NCI-H748 (cell line): ENCODE measurements at regions not wholly inside any gene's neighbourhood (a gene's known extent, or its start where the extent isn't known, plus 50 kb on each side); places are given as distances from the start of the nearest gene placed in this dataset.
A peak's percentile ranks its signal among the peaks of the same experiment; 100 is the strongest.

Source experiments
- DNase-seq: peaks from one replicate; lab custom pipeline; 2025; ENCODE audit not compliant: unreplicated experiment; lab: John Stamatoyannopoulos, UW

- no peak for DNase-seq
These were observed 164.7 kb upstream of the CCND2 start for GRCh38 chr12:4108803-4109345.

GRCh38 chr12:4107911-4108697 lies 165.5 kb upstream of the CCND2 start:
- no peak for DNase-seq

DNA sequence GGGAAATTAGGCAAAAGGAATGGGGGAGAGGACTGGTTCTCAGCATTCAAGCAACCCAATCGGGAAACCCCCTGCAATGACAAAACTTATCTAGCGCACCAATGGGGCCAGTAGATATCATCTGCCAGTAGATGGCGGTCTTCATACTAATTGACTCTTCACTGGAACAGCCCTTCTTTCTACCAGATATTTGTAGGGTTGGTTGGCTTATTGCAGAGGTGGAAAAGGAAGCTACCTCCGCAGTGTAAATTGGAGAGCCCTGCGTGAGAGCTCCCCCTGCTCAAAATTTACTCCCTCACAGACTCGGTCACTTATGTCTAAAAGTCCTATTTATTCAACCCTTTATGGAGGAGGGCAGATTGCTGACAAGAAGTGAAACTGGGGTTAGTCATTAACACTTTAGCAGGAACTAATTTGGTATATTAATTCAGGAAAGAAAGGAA lies 166.1 kb upstream of the CCND2 start:
- DNase-seq: peak; percentile 21

GRCh38 chr12:4106621-4107020 lies 166.9 kb upstream of the CCND2 start:
- DNase-seq: no peak

GRCh38 chr12:4104722-4105244 lies 168.8 kb upstream of the CCND2 start:
- no peak for DNase-seq

GRCh38 chr12:4099276-4099675 lies 174.3 kb upstream of the CCND2 start:
- DNase-seq: no peak

GRCh38 chr12:4091016-4091743 lies 182.4 kb upstream of the CCND2 start:
- DNase-seq: no peak

- DNase-seq: no peak
These were observed 183.6 kb upstream of the CCND2 start for GRCh38 chr12:4089956-4090355.

DNA sequence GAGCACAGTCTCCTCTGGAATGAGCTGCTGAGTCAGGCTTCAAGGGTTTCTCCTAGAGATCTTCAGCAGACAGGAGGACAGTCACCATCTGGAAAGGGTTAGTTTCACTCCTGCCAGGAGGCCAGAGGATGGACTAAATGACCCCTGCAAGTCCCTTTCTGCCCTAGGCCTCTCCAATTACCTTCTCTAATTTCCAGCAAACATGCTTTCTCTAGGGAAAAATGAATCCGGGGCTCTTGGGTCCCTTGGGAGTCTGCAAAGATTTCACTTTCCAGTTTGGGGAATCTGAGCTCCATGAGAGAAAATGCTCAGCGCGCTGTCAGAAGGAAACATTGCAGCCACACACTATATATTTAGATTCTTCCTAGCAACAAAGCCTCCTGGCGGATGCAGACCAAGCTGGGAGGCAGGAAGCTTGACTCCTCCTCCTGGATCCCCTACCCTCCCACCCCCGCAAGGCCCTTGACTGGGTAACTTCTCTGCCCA lies 184.4 kb upstream of the CCND2 start:
- no peak for DNase-seq

- DNase-seq: no peak
These were observed 185.1 kb upstream of the CCND2 start for GRCh38 chr12:4088451-4088850.

GRCh38 chr12:4086481-4086880 lies 187.1 kb upstream of the CCND2 start:
- DNase-seq: no peak

- DNase-seq: no peak
These were observed 189.0 kb upstream of the CCND2 start for GRCh38 chr12:4084573-4084972.

DNA sequence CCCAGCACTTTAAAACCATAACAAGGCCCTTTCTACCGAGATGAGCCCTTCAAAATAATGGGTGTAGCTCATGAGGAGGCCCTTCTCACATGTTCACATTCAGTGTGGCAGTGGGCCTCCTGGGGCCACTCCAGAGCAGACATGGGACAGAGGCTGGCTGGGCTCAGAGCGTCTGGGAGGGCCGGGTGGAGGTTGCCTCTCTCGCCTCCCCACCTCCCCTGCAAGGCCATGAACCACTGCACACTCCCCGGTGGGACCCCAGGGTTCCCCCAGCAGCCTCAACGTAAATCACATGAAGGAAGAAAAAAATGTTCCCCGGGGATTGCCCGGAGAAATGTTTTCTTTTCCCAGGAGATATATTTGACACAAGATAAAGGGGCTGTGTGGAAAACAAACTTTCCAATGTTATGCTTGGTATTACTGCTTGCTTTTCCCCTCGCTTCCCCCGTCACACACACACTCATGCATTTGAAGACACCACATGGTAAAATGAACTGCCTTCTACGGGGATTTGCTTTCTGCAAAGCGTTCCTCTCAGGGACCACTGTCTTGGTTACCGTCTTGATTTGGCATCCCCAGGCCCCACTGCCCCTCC lies 190.7 kb upstream of the CCND2 start:
- no peak for DNase-seq

- DNase-seq: no peak
These were observed 193.3 kb upstream of the CCND2 start for GRCh38 chr12:4080213-4080612.

- DNase-seq: no peak
These were observed 199.4 kb upstream of the CCND2 start for GRCh38 chr12:4074129-4074528.

DNA sequence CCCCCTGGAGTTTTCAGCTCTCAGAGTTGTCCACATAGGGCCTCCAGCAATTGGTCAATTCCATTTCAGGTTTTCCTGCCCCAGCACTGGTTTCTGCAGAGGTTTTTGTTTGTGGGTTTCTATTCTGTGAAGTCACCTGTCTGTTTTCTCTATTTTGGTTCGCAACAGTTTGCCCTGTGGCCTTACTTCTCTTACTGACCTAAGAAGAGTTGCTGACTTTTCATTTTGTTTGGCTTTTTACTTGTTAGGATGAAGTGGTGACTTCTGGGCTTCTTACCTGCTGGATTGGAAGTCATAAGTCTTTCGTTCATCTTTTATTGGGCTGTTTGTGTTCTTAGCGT lies 196.4 kb upstream of the PARP11 start:
- no peak for DNase-seq

- no peak for DNase-seq
These were observed 195.9 kb upstream of the PARP11 start for GRCh38 chr12:4068981-4069669.

DNA sequence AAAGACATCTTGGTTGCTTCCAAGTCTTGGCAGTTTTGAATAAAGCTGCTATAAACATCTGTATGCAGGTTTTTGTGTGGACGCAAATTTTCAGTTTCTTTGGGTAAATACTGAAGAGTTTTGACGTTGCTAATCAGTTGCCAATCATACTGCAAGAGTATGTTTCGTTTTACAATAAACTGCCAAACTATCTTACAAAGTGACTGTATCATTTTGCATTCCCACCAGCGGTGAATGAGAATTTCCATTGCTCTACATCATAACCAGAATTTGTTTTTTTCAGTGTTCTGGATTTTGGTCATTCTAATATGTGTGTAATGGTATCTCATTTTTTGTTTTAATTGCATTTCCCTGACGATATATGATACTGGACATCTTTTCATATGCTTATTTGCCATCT lies 190.8 kb upstream of the PARP11 start:
- DNase-seq: no peak

GRCh38 chr12:4059898-4060568 lies 186.8 kb upstream of the PARP11 start:
- DNase-seq: no peak
